COLO668 (cell line): ENCODE measurements at regions not wholly inside any gene's neighbourhood (a gene's known extent, or its start where the extent isn't known, plus 50 kb on each side); places are given as distances from the start of the nearest gene placed in this dataset.
"Not testable (repeated sequence)": the region's sequence is repeated elsewhere in the genome, so short reads cannot be mapped to it uniquely, and the experiment has no call there.

Experiments used
- DNase-seq: peaks from one replicate; lab custom pipeline; 2025; ENCODE audit not compliant: unreplicated experiment; lab: John Stamatoyannopoulos, UW

DNA sequence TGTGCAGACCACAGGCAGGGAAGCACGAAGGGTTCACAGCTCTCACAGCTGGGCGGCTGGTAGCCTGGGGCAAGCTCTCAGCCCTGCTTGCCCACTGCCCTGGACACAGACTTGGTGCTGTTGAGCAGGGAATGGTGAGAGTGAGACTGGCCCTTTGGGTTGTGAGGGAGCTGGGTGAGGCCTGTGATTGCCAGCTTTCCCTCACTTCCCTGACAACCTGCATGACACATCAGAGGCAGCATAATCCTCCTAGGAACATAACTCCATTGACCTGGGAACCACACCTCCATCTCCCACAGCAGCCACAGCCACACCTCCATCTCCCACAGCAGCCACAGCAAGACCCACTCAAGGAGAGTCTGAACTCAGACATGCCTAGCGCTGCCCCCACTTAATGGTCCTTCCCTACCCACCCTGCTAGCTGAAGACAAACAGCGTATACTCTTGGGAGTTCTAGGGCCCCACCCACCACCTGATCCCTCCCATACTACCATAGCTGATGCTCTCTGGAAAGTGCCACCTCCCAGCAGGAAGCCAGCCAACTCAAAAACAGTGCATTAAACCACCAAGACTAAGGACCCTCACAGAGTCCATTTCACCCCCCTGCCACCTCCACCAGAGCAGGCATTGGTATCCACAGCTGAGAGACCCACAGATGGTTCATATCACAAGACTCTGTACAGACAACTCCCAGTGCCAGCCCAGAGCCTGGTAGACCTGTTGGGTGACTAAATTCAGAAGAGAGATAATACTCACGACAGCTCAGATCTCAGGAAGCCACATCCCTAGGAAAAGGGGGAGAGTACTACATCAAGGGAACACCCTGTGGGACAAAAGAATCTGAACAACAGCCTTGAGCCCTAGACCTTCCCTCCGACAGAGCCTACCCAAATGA is 60.2 kb upstream of the PRSS3 start:
- DNase-seq: not testable (repeated sequence)

- DNase-seq: peak; percentile 29
Measured at GRCh38 chr9:33737811-33738606, 57.4 kb upstream of the PRSS3 start.

GRCh38 chr9:33739398-33739797 is 56.0 kb upstream of the PRSS3 start:
- DNase-seq: no peak

DNA sequence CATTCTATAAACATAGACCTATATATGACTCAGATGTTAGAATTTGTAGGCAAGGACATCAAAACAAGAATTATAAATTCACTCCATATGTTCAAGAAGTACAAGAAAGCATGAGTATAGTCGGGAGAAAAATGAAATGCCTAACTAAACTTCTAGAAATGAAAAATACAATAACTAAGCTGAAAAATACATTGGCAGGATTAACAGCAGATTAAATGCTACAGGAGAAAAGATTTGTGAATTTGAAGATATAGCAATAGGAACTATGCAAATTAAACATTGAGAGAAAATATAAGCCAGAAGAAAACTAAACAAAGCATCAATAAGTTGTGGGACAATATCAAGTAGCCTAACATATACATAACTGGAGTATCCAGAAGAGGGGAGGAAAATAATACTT is 55.3 kb upstream of the PRSS3 start:
- no peak for DNase-seq

DNA sequence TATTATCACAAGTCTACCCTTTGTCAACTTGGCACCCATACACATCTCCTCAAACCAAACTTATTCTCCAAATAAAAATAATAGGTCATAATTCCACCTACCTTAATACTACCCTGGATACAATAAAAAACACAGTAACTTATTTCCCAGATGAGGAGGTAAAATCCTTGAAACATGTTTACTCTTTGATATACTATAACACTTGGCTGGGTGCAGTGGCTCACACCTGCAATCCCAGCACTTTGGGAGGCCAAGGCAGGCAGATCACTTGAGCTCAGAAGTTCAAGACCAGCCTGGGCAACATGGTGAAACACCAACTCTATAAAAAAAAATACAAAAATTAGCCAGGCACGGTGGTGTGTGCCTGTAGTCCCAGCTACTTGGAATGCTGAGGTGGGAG is 54.4 kb upstream of the PRSS3 start:
- DNase-seq: not testable (repeated sequence)

DNA sequence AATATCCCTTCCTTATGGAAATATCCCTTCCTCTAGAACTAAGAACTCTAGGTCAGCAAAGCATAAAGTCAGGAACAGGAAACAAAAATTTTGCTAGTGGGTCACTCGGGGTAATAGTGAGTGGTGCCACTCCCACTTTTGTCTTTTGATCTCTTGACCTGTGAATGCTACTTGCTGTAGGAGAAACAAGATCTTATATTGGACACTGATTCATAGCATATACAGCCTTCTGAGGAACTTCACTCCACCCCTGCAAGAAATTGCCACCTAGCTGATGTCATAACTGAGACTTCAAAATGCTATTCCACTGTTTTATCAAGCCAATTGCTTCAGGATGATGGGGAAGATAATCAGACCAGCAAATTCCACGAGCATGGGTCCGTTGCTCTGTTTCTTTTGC is 53.3 kb upstream of the PRSS3 start:
- DNase-seq: no peak

- DNase-seq: no peak
Measured at GRCh38 chr9:33742519-33742918, 52.8 kb upstream of the PRSS3 start.
